Keratinocyte (primary cell): ENCODE measurements at regions not wholly inside any gene's neighbourhood (a gene's known extent, or its start where the extent isn't known, plus 50 kb on each side); places are given as distances from the start of the nearest gene placed in this dataset.

Experiments
- DNase-seq: peaks from one replicate; pipeline ENCODE4 v3.0.0-alpha.2; 2011; ENCODE audit warnings: low read depth, missing footprints, low spot score
- FAIRE-seq: peaks from 2 replicates; lab custom pipeline; 2011; peaks lifted over from hg19 to GRCh38; lab: Jason Lieb, UNC
- H2AFZ ChIP-seq: 2 replicates; pipeline ENCODE4 v1.6.0; 2012; ENCODE audit warnings: low read length, control low read depth, inconsistent platforms; ENCODE audit not compliant: control insufficient read depth
- H3K27ac ChIP-seq: 2 replicates; pipeline ENCODE4 v1.5.1; 2011; ENCODE audit warnings: low read length; ENCODE audit not compliant: control insufficient read depth, insufficient read depth
- H3K27me3 ChIP-seq: 3 replicates; pipeline ENCODE4 v1.6.0; 2011; ENCODE audit warnings: low read length; ENCODE audit not compliant: control insufficient read depth, insufficient read depth; ENCODE audit errors: extremely low read depth
- H3K36me3 ChIP-seq, 2 experiments: 2 replicates in 1 of 2; 3 replicates in 1 of 2; pipeline ENCODE4 v1.5.1; 2011; ENCODE audit warnings: low read length in 2 of 2, mild to moderate bottlenecking in 1 of 2; ENCODE audit not compliant: control insufficient read depth in 2 of 2, insufficient read depth in 2 of 2; ENCODE audit errors: extremely low read depth in 1 of 2
- H3K4me1 ChIP-seq: 3 replicates; pipeline ENCODE4 v1.5.1; 2011; ENCODE audit warnings: low read length; ENCODE audit not compliant: control insufficient read depth, insufficient read depth; ENCODE audit errors: extremely low read depth
- H3K4me2 ChIP-seq: 3 replicates; pipeline ENCODE4 v1.6.0; 2011; ENCODE audit warnings: low read depth, low read length; ENCODE audit not compliant: control insufficient read depth, insufficient read depth; ENCODE audit errors: extremely low read depth
- H3K4me3 ChIP-seq, 3 experiments: fragments of 200-600 bp in 1 of 3; sonication (generic) in 1 of 3; 2 replicates in 2 of 3; 3 replicates in 1 of 3; pipeline ENCODE4 v1.5.1; 2011 to 2016; ENCODE audit warnings: low read length in 3 of 3, mild to moderate bottlenecking in 3 of 3, control low read depth in 2 of 3, inconsistent platforms in 1 of 3, low read depth in 1 of 3, mixed read lengths in 1 of 3, mixed run types in 1 of 3, moderate library complexity in 1 of 3; ENCODE audit not compliant: control insufficient read depth in 2 of 3, insufficient read depth in 2 of 3; ENCODE audit errors: extremely low read depth in 1 of 3
- H3K79me2 ChIP-seq: 2 replicates; pipeline ENCODE4 v1.6.0; 2012; ENCODE audit warnings: low read length; ENCODE audit not compliant: control insufficient read depth, insufficient read depth
- H3K9ac ChIP-seq: 3 replicates; pipeline ENCODE4 v1.6.0; 2011; ENCODE audit warnings: low read length; ENCODE audit not compliant: control insufficient read depth, insufficient read depth; ENCODE audit errors: extremely low read depth
- H3K9me1 ChIP-seq: 3 replicates; pipeline ENCODE4 v1.6.0; 2011; ENCODE audit warnings: low read length; ENCODE audit not compliant: control insufficient read depth, insufficient read depth; ENCODE audit errors: extremely low read depth
- H3K9me3 ChIP-seq: 2 replicates; pipeline ENCODE4 v1.5.1; 2012; ENCODE audit warnings: low read depth, low read length; ENCODE audit not compliant: control insufficient read depth
- H4K20me1 ChIP-seq: 3 replicates; pipeline ENCODE4 v1.6.0; 2011; ENCODE audit warnings: low read length; ENCODE audit not compliant: control insufficient read depth, insufficient read depth; ENCODE audit errors: extremely low read depth
- CTCF ChIP-seq, 3 experiments: IDR thresholded peaks in 1 of 3; conservative IDR thresholded peaks in 1 of 3; optimal IDR thresholded peaks in 1 of 3; 2 replicates in 2 of 3; 3 replicates in 1 of 3; pipeline versions ENCODE3 to v1.5.1; 2011; ENCODE audit warnings: low read length in 3 of 3, mild to moderate bottlenecking in 3 of 3, moderate library complexity in 2 of 3, control low read depth in 1 of 3, inconsistent platforms in 1 of 3; ENCODE audit not compliant: insufficient read depth in 2 of 3; ENCODE audit errors: extremely low read depth in 1 of 3
- EZH2 ChIP-seq: IDR thresholded peaks from one replicate; pipeline ENCODE4 v1.6.1; 2012; ENCODE audit warnings: inconsistent platforms, mild to moderate bottlenecking, low read length, moderate library complexity
- dilution Hi-C: fragments of 300-500 bp; cut with MboI; formaldehyde crosslinking; loops from one replicate; pipeline ENCODE4 v1.7.0; 2020; ENCODE audit warnings: low sequenced_read_pairs; ENCODE audit not compliant: extremely low pct_ligation_motif_present

- H4K20me1 ChIP-seq, result no peaks in the 10 kb centered on the region
- FAIRE-seq (no peak), DNase-seq (no peak)
- dilution Hi-C loops, result no loop called here
- H3K4me3 ChIP-seq, result no peak overlapping the region
- H3K9me3 ChIP-seq, result no peaks in the 10 kb centered on the region
- H3K36me3 ChIP-seq, result no peaks in the 10 kb centered on the region
- H3K27me3 ChIP-seq, result no peaks in the 10 kb centered on the region
- no peaks in the 10 kb centered on the region for H3K4me1 ChIP-seq
- H3K4me2 ChIP-seq, result no peak overlapping the region
- TF ChIP-seq CTCF (optimal IDR thresholded peaks at IDR 0.05 in 1 of 3, IDR thresholded peaks at IDR 0.05 in 1 of 3, conservative IDR thresholded peaks at IDR 0.05 in 1 of 3; ENCODE audit: extremely low read depth in 1 of 3, insufficient read depth in 2 of 3, low read length in 3 of 3) (no peak), EZH2 (no peak)
- no peak overlapping the region for H3K9ac ChIP-seq
- no peak overlapping the region for H2AFZ ChIP-seq
- H3K79me2 ChIP-seq, result no peaks in the 10 kb centered on the region
- no peaks in the 10 kb centered on the region for H3K9me1 ChIP-seq
- no peak overlapping the region for H3K27ac ChIP-seq
Observed at GRCh38 chr2:193703411-193703810, 1508.7 kb upstream of the TMEFF2 start.

- no peak for TF ChIP-seq CTCF (optimal IDR thresholded peaks at IDR 0.05 in 1 of 3, IDR thresholded peaks at IDR 0.05 in 1 of 3, conservative IDR thresholded peaks at IDR 0.05 in 1 of 3; ENCODE audit: extremely low read depth in 1 of 3, insufficient read depth in 2 of 3, low read length in 3 of 3)
- TF ChIP-seq EZH2, result no peak
- Histone ChIP-seq H3K4me1 (no peaks in the 10 kb centered on the region), H3K27ac (no peak overlapping the region), H3K9me1 (no peaks in the 10 kb centered on the region), H3K9ac (no peak overlapping the region), H2AFZ (no peak overlapping the region), H3K9me3 (no peaks in the 10 kb centered on the region), H3K27me3 (no peaks in the 10 kb centered on the region), H3K79me2 (no peaks in the 10 kb centered on the region), H3K36me3 (no peaks in the 10 kb centered on the region), H3K4me3 (no peak overlapping the region), H3K4me2 (no peak overlapping the region), H4K20me1 (no peaks in the 10 kb centered on the region)
- FAIRE-seq (no peak), DNase-seq (no peak)
- dilution Hi-C loops, result no loop called here
Observed at GRCh38 chr2:193701484-193701883, 1506.8 kb upstream of the TMEFF2 start.
